GM12892 (cell line): ENCODE measurements at regions not wholly inside any gene's neighbourhood (a gene's known extent, or its start where the extent isn't known, plus 50 kb on each side); places are given as distances from the start of the nearest gene placed in this dataset.

Source experiments
- DNase-seq: peaks from one replicate; pipeline ENCODE4 v3.0.0; 2011; ENCODE audit not compliant: insufficient read length
- FAIRE-seq: peaks from 2 replicates; lab custom pipeline; 2011; peaks lifted over from hg19 to GRCh38; lab: Jason Lieb, UNC
- POLR2A ChIP-seq: IDR thresholded peaks from 2 replicates; pipeline ENCODE4 v1.6.1; 2011; ENCODE audit warnings: low read depth, low read length, control low read depth
- POLR2AphosphoS5 ChIP-seq: IDR thresholded peaks from 2 replicates; pipeline ENCODE4 v1.6.1; 2011; ENCODE audit warnings: low read depth, low read length, control low read depth
- TAF1 ChIP-seq: IDR thresholded peaks from 2 replicates; pipeline ENCODE4 v1.6.1; 2011; ENCODE audit warnings: low read depth, mild to moderate bottlenecking, control low read depth, low read length, borderline replicate concordance

GRCh38 chr6:56845032-56845431 is 109.9 kb upstream of the BEND6 start:
- TF ChIP-seq POLR2A (no peak), TAF1 (no peak), POLR2AphosphoS5 (no peak)
- FAIRE-seq (peak; percentile 54), DNase-seq (no peak)

- DNase-seq (peak; percentile 75), FAIRE-seq (peak; percentile 90)
- TF ChIP-seq POLR2A (no peak; the same call in 1 of the 2 replicates), POLR2AphosphoS5 (no peak), TAF1 (no peak)
These were observed 111.2 kb upstream of the BEND6 start for GRCh38 chr6:56843476-56844349.

- FAIRE-seq (peak; percentile 90), DNase-seq (peak; percentile 26)
- TF ChIP-seq POLR2AphosphoS5 = no peak
- TF ChIP-seq POLR2A = no peak
- no peak for TF ChIP-seq TAF1
These were observed 112.0 kb upstream of the BEND6 start for GRCh38 chr6:56842686-56843475.

DNA sequence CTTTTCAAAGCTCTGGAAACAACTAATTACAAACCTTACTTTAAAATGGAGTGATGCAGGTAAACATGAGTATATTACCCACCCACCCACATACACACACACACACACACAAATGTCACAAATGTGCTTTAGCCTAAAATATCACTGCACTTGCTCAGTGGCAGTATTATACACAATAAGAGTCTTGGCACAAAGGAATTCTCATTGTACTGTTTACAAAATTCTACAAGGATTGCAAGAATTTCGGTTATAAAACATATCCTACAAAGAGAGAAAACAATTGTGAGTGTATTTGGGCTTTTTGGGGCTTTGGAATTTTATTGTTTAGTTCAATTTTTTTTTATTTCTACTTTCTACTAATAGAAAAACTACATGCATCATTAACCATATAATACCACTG is 113.2 kb upstream of the BEND6 start:
- TF ChIP-seq TAF1 (no peak), POLR2AphosphoS5 (no peak), POLR2A (no peak)
- FAIRE-seq (peak; percentile 70), DNase-seq (no peak)

DNA sequence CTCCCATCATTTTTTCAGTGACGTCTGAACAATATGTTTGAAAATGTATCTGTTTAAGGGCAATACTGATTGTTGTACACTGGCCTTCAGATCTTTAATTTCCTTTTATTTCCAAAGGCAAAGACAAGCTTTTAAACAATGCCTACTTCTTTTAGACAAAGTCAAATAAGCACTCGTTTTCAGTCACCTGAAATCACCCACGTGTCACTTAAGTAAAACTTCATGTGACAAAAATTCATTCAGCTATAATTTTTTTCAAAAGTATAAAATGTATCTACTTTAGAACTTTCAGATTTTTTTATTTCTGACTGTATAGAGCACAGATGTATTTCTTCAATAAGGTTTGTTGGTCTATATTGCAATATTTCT is 113.5 kb upstream of the BEND6 start:
- no peak for DNase-seq
- FAIRE-seq = no peak
- no peak for TF ChIP-seq POLR2AphosphoS5

GRCh38 chr6:56840467-56841380 is 114.2 kb upstream of the BEND6 start:
- peak; percentile 27 for FAIRE-seq
- no peak for DNase-seq
- TF ChIP-seq POLR2A = no peak
- no peak for TF ChIP-seq TAF1
- no peak for TF ChIP-seq POLR2AphosphoS5

- TF ChIP-seq POLR2A (no peak), POLR2AphosphoS5 (no peak), TAF1 (no peak)
- FAIRE-seq = no peak
These were observed 115.2 kb upstream of the BEND6 start for GRCh38 chr6:56839533-56840183.

GRCh38 chr6:56838965-56839364 is 115.9 kb upstream of the BEND6 start:
- no peak for FAIRE-seq
- TF ChIP-seq TAF1 = no peak
- no peak for TF ChIP-seq POLR2AphosphoS5
- TF ChIP-seq POLR2A = no peak
- no peak for DNase-seq

More at GRCh38 chr6:56839533-56840183, 115.2 kb upstream of the BEND6 start:
- DNase-seq = no peak

DNA sequence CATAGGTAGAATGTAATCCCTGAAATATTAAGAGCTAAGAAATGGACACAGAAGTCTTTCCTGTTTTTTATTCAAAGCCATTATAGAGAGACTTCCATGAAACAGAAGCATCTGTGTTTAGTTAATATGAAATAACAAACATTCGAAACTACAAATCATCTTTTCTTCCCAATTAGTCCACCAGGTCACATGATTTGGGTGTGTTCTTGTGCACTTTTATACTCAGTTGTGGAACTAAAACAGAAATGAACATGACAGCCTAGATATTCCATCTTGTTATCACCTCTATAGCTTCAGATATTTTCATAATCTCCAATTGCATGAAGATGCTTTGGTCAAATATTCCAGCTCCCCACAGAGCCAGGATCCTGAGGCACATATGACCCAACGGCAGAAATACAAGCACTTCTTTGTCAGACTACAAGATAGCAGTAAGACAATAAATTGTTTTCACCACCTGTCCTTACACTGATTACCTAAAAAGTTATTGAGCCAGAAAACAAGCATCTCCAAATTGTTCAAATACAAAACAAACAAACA is 116.8 kb upstream of the BEND6 start:
- no peak for DNase-seq
- TF ChIP-seq POLR2A (no peak), TAF1 (no peak), POLR2AphosphoS5 (no peak)
- FAIRE-seq = peak; percentile 70

DNA sequence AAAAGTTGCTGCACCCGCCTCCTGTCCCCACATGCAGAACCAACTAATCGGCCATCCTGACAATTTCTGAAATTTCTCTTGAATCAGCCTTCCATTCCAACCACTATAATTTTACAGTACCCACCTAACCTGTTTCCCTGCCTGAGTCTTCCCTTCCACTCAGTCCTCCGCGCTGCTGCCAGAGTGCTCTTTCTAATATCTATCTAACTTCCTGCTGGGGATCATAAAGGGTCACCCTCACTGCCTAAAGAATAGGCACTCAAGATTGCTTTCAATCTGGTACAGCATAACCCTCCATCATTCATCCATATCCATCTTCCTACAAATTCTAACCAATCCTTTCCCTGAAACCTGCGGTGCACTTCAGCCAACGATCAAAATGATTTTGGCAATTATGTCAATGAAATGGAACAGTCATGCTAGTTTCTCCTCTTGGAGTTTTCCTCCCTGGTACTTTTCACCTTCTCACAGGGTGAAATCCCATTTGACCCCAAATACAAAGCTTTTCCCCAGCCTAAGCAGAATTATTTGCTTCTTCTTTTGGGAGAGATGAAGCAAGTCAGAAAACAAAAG is 117.5 kb upstream of the BEND6 start:
- FAIRE-seq = no peak
- no peak for DNase-seq
- TF ChIP-seq POLR2AphosphoS5 (no peak), POLR2A (no peak), TAF1 (no peak)

DNA sequence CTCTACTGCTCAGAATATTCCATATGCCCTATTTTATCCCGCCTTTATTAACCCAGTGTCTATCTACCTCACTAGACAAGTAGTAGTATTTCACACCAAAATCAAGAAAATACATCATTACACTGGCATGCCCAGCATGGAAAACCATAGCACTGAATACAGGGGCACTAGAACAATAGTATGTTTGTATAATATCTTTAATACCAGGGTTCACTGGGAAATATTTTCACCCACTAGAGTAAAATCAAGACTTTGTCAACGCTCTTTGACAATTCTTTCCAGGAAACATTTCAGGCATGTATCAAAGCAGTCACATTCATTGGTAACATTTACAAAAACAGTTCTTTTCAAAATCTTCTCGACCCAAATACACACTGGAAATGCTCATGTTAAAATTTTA is 119.3 kb upstream of the BEND6 start:
- FAIRE-seq (no peak), DNase-seq (no peak)
- TF ChIP-seq POLR2A (no peak), TAF1 (no peak), POLR2AphosphoS5 (no peak)
